ENCODE measurements at regions not wholly inside any gene's neighbourhood (a gene's known extent, or its start where the extent isn't known, plus 50 kb on each side); places are given as distances from the start of the nearest gene placed in this dataset.
A peak's percentile ranks its signal among the peaks of the same experiment; 100 is the strongest.

GRCh38 chr6:109265530-109265929 lies 116.7 kb downstream of the CD164 start:
- DNase-seq (ENCODE audit: low read depth): no peak
- no peak overlapping the region for H3K4me3 ChIP-seq (ENCODE audit: low read length)
- no peak for TF ChIP-seq CTCF (IDR thresholded peaks at IDR 0.05; ENCODE audit: insufficient read depth, low read depth, low read length, missing control alignments)

- H3K4me3 ChIP-seq (ENCODE audit: low read length): no peak overlapping the region
- no peak for TF ChIP-seq CTCF (IDR thresholded peaks at IDR 0.05; ENCODE audit: insufficient read depth, low read depth, low read length, missing control alignments)
- no peak for DNase-seq (ENCODE audit: low read depth)
Observed at GRCh38 chr6:109263873-109264700, 118.2 kb downstream of the CD164 start.

- DNase-seq (ENCODE audit: low read depth): no peak
- no peak for TF ChIP-seq CTCF (IDR thresholded peaks at IDR 0.05; ENCODE audit: insufficient read depth, low read depth, low read length, missing control alignments)
- H3K4me3 ChIP-seq (ENCODE audit: low read length): no peak overlapping the region
Observed at GRCh38 chr6:109262261-109262660, 120.0 kb downstream of the CD164 start.

- H3K4me3 ChIP-seq (ENCODE audit: low read length): no peak overlapping the region
- DNase-seq (ENCODE audit: low read depth): no peak
- TF ChIP-seq CTCF (IDR thresholded peaks at IDR 0.05; ENCODE audit: insufficient read depth, low read depth, low read length, missing control alignments): no peak
Observed at GRCh38 chr6:109261811-109262210, 120.5 kb downstream of the CD164 start.

- no peak for DNase-seq (ENCODE audit: low read depth)
- TF ChIP-seq CTCF (IDR thresholded peaks at IDR 0.05; ENCODE audit: insufficient read depth, low read depth, low read length, missing control alignments): no peak
- no peak overlapping the region for H3K4me3 ChIP-seq (ENCODE audit: low read length)
Observed at GRCh38 chr6:109260701-109261100, 121.6 kb downstream of the CD164 start.

GRCh38 chr6:109260126-109260525 lies 122.1 kb downstream of the CD164 start:
- H3K4me3 ChIP-seq (ENCODE audit: low read length): no peak overlapping the region
- TF ChIP-seq CTCF (IDR thresholded peaks at IDR 0.05; ENCODE audit: insufficient read depth, low read depth, low read length, missing control alignments): no peak
- peak; percentile 12 for DNase-seq (ENCODE audit: low read depth)

- DNase-seq (ENCODE audit: low read depth): no peak
- H3K4me3 ChIP-seq (ENCODE audit: low read length): no peak overlapping the region
- no peak for TF ChIP-seq CTCF (IDR thresholded peaks at IDR 0.05; ENCODE audit: insufficient read depth, low read depth, low read length, missing control alignments)
Observed at GRCh38 chr6:109258129-109258528, 124.1 kb downstream of the CD164 start.

Data from epithelial cell of esophagus (primary cell).